Muscle of arm (tissue), 1 donor: ENCODE measurements at regions not wholly inside any gene's neighbourhood (a gene's known extent, or its start where the extent isn't known, plus 50 kb on each side); places are given as distances from the start of the nearest gene placed in this dataset.
"Not testable (repeated sequence)": the region's sequence is repeated elsewhere in the genome, so short reads cannot be mapped to it uniquely, and the experiment has no call there.

Experiments used
- DNase-seq: peaks from one replicate; pipeline ENCODE4 v3.0.0-alpha.2; 2013

GRCh38 chr13:28607187-28607955 is 51.6 kb upstream of the POMP start:
- no peak for DNase-seq

- no peak for DNase-seq
These were observed 52.5 kb upstream of the POMP start for GRCh38 chr13:28606466-28606865.

GRCh38 chr13:28605147-28605546 is 53.8 kb upstream of the POMP start:
- DNase-seq: not testable (repeated sequence)

- DNase-seq: no peak
These were observed 55.8 kb upstream of the POMP start for GRCh38 chr13:28603043-28603664.

- no peak for DNase-seq
These were observed 56.4 kb upstream of the POMP start for GRCh38 chr13:28602580-28602979.

- DNase-seq: no peak
These were observed 57.3 kb upstream of the POMP start for GRCh38 chr13:28601581-28601980.

- DNase-seq: no peak
These were observed 61.3 kb upstream of the POMP start for GRCh38 chr13:28597641-28598040.

- no peak for DNase-seq
These were observed 68.5 kb upstream of the POMP start for GRCh38 chr13:28590461-28590860.

GRCh38 chr13:28588296-28588695 is 70.6 kb upstream of the POMP start:
- DNase-seq: no peak

GRCh38 chr13:28587174-28587540 is 71.8 kb upstream of the POMP start:
- no peak for DNase-seq

GRCh38 chr13:28586439-28587173 is 72.3 kb upstream of the POMP start:
- no peak for DNase-seq

- no peak for DNase-seq
These were observed 73.4 kb upstream of the POMP start for GRCh38 chr13:28585561-28585960.

- DNase-seq: no peak
These were observed 74.0 kb upstream of the POMP start for GRCh38 chr13:28584873-28585381.

- no peak for DNase-seq
These were observed 75.3 kb upstream of the POMP start for GRCh38 chr13:28583651-28584091.

GRCh38 chr13:28582892-28583240 is 76.1 kb upstream of the POMP start:
- DNase-seq: no peak

- DNase-seq: no peak
These were observed 76.6 kb upstream of the POMP start for GRCh38 chr13:28582225-28582891.

GRCh38 chr13:28581451-28581850 is 77.5 kb upstream of the POMP start:
- DNase-seq: no peak

GRCh38 chr13:28579736-28580135 is 79.2 kb upstream of the POMP start:
- DNase-seq: no peak

- DNase-seq: no peak
These were observed 79.6 kb upstream of the POMP start for GRCh38 chr13:28579322-28579721.

- no peak for DNase-seq
These were observed 81.1 kb upstream of the FLT1 start for GRCh38 chr13:28576067-28576466.

GRCh38 chr13:28575200-28575599 is 80.3 kb upstream of the FLT1 start:
- no peak for DNase-seq

- no peak for DNase-seq
These were observed 79.8 kb upstream of the FLT1 start for GRCh38 chr13:28574617-28575142.
